LNCAP (cell line): ENCODE measurements at regions not wholly inside any gene's neighbourhood (a gene's known extent, or its start where the extent isn't known, plus 50 kb on each side); places are given as distances from the start of the nearest gene placed in this dataset.

Experiments
- CTCF ChIP-seq: fragments of 450-650 bp; IDR thresholded peaks from 2 replicates; pipeline ENCODE4 v1.5.1; 2017; ENCODE audit warnings: mild to moderate bottlenecking

- TF ChIP-seq CTCF: no peak
Observed at GRCh38 chr3:168885028-168885427, 778.5 kb downstream of the MECOM start.

- no peak for TF ChIP-seq CTCF
Observed at GRCh38 chr3:168884353-168884903, 779.1 kb downstream of the MECOM start.

GRCh38 chr3:168883145-168883544 lies 780.4 kb downstream of the MECOM start:
- no peak for TF ChIP-seq CTCF

- no peak for TF ChIP-seq CTCF
Observed at GRCh38 chr3:168881804-168882203, 781.7 kb downstream of the MECOM start.

GRCh38 chr3:168878655-168879054 lies 782.9 kb upstream of the GOLIM4 start:
- no peak for TF ChIP-seq CTCF

GRCh38 chr3:168877899-168878298 lies 782.2 kb upstream of the GOLIM4 start:
- no peak for TF ChIP-seq CTCF

GRCh38 chr3:168876346-168877035 lies 780.8 kb upstream of the GOLIM4 start:
- no peak for TF ChIP-seq CTCF
